ENCODE measurements at regions not wholly inside any gene's neighbourhood (a gene's known extent, or its start where the extent isn't known, plus 50 kb on each side); places are given as distances from the start of the nearest gene placed in this dataset.

DNA sequence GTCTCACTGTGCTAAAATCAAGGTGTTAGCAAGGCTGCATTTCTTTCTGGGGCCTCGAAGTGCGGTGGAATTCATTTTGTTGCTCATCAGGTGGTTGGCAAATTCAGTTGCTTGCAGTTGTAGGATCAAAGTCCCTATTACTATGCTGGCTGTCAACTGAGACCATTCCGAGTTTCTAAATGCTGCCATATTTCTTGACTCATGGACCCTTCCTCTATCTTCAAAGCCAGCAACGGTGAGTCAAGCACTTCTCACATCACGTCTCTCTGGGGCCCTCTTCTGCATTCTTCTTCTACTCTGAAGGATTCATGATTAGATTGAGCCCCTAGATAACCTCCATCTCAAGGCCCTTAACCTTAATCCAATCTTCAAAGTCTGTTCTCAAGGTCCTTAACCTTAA, 619.7 kb downstream of the HACE1 start:
- H3K27me3 ChIP-seq: no peaks in the 10 kb centered on the region
- no peaks in the 10 kb centered on the region for H3K4me1 ChIP-seq
- H3K36me3 ChIP-seq: no peaks in the 10 kb centered on the region
- TF ChIP-seq, protein P1, sequence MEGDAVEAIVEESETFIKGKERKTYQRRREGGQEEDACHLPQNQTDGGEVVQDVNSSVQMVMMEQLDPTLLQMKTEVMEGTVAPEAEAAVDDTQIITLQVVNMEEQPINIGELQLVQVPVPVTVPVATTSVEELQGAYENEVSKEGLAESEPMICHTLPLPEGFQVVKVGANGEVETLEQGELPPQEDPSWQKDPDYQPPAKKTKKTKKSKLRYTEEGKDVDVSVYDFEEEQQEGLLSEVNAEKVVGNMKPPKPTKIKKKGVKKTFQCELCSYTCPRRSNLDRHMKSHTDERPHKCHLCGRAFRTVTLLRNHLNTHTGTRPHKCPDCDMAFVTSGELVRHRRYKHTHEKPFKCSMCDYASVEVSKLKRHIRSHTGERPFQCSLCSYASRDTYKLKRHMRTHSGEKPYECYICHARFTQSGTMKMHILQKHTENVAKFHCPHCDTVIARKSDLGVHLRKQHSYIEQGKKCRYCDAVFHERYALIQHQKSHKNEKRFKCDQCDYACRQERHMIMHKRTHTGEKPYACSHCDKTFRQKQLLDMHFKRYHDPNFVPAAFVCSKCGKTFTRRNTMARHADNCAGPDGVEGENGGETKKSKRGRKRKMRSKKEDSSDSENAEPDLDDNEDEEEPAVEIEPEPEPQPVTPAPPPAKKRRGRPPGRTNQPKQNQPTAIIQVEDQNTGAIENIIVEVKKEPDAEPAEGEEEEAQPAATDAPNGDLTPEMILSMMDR (IDR thresholded peaks at IDR 0.05): no peak
- H3K27ac ChIP-seq: no peak overlapping the region
- intact Hi-C loops (cut with DNase I): no loop called here
- DNase-seq (no peak), ATAC-seq (no peak)
- H3K9me3 ChIP-seq: no peaks in the 10 kb centered on the region
- H3K4me3 ChIP-seq: no peak overlapping the region

DNA sequence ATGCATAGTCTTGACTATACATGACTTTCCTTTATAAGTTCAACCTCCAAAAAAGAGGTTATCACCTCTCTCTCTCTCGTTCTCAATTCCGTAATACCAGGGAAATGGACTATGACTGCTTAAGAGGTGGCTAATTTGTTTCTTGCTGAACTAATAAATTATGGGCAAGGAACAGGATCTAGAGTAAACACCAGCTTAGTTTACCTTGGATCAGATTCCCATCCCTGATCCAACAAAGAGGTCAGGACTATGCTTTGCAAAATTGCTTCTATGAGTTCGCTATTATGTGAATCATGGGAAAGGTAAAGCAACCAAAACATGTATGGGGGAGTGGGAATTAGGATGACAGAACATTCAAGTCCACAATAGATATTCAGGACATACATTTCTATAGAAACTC, 630.7 kb downstream of the HACE1 start:
- ATAC-seq: peak; percentile 60

DNA sequence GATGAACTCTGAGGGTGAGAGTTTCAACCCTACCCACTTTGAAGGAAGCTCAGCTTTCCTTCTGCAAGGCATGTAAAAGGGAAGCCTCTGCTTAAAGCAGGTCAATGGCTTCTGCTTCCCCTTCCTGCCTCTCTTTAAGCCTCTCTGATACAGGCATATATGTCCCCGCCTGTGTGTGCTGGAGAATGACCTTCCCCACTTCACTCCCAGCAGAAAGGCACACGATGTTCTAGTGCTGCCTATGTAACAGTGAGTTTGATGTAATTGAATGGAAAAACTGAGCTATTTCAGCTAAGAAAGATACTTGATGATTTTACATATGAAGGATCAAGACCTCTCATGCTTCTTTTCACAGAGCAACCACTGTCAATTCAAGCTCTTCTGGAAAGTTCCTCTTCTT, 632.2 kb downstream of the HACE1 start:
- DNase-seq: no peak

More for the DNA sequence above, 630.7 kb downstream of the HACE1 start:
- DNase-seq: peak in 1 of 4 donors; percentile 2
- H3K36me3 ChIP-seq: no peaks in the 10 kb centered on the region
- intact Hi-C loops (cut with DNase I): no loop called here
- no peaks in the 10 kb centered on the region for H3K27me3 ChIP-seq
- no peaks in the 10 kb centered on the region for H3K4me1 ChIP-seq
- H3K4me3 ChIP-seq: no peak overlapping the region
- TF ChIP-seq, protein P1 (IDR thresholded peaks at IDR 0.05): no peak
- no peak overlapping the region for H3K27ac ChIP-seq
- H3K9me3 ChIP-seq: no peaks in the 10 kb centered on the region

DNA sequence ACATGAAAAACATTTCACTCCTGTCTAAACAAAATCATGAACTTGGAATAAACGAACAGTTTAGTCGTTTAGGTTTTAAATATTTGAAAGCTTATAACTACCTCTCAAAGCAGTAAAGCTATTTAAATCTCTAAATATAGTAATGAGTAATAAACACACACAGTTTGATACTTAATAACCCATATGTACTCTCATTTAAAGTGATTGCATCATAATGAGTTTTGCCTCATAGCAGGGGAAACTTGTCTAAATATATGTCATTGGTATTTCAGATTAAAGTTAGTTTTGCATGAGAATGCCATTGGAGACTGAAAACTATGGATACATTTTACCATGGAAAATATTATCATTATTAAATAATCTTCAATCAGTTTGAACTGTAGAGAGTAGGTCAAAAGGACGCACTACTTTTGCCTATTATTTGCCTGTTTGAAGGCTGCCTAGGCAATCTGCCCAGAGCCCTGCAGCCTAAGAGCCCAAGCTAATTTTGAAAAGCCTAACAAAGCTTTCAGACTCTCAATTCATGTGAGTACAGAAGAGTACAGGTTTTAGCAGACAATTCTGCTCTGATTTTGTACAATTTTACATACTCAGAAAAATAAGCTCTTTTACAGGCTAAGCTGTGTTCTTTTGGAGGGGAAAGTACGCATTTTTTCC, 632.8 kb downstream of the HACE1 start:
- H3K36me3 ChIP-seq: no peaks in the 10 kb centered on the region
- TF ChIP-seq, protein P1 (IDR thresholded peaks at IDR 0.05): no peak
- no peak overlapping the region for H3K27ac ChIP-seq
- intact Hi-C loops (cut with DNase I): no loop called here
- no peak overlapping the region for H3K4me3 ChIP-seq
- no peaks in the 10 kb centered on the region for H3K27me3 ChIP-seq
- ATAC-seq (peak; percentile 52), DNase-seq (peak in 2 of 4 donors; percentile 15 to 21)
- no peaks in the 10 kb centered on the region for H3K9me3 ChIP-seq
- H3K4me1 ChIP-seq: no peaks in the 10 kb centered on the region

More for the DNA sequence above, 632.2 kb downstream of the HACE1 start:
- intact Hi-C loops (cut with DNase I): no loop called here
- no peaks in the 10 kb centered on the region for H3K4me1 ChIP-seq
- no peaks in the 10 kb centered on the region for H3K9me3 ChIP-seq
- no peak overlapping the region for H3K4me3 ChIP-seq
- ATAC-seq: peak; percentile 33
- no peaks in the 10 kb centered on the region for H3K27me3 ChIP-seq
- H3K27ac ChIP-seq: no peak overlapping the region
- H3K36me3 ChIP-seq: no peaks in the 10 kb centered on the region
- TF ChIP-seq, protein P1 (IDR thresholded peaks at IDR 0.05): no peak

DNA sequence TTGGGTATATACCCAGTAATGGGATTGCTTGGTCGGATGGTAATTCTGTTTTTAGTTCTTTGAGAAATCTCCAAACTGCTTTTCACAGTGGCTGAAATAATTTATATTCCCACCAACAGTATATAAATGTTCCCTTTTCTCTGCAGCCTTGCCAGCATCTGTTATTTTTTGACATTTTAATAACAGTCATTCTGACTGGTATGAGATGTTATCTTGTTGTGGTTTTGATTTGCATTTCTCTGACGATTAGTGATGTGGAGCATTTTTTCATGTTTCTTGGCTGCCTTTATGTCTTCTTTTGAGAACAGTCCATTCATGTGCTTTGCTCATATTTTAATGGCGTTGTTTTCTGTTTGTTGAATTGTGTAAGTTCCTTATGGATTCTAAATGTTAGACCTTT, 641.6 kb downstream of the HACE1 start:
- no peak for DNase-seq
- ATAC-seq: no peak
- no peaks in the 10 kb centered on the region for H3K4me1 ChIP-seq
- no peak overlapping the region for H3K27ac ChIP-seq
- H3K36me3 ChIP-seq: no peaks in the 10 kb centered on the region
- H3K4me3 ChIP-seq: no peak overlapping the region
- H3K9me3 ChIP-seq: no peaks in the 10 kb centered on the region
- intact Hi-C loops (cut with DNase I): no loop called here
- no peaks in the 10 kb centered on the region for H3K27me3 ChIP-seq
- TF ChIP-seq, protein P1 (IDR thresholded peaks at IDR 0.05): no peak

All from left lung (tissue), 4 donors.